ENCODE measurements at regions not wholly inside any gene's neighbourhood (a gene's known extent, or its start where the extent isn't known, plus 50 kb on each side); places are given as distances from the start of the nearest gene placed in this dataset.

GRCh38 chr3:194051366-194052149 is 84.4 kb upstream of the HES1 start:
- 86% methylated on average over 2 of the region's 2 CpGs; no CpG with 5 or more reads in 1 of the 2 experiments for WGBS, 2 experiments (ENCODE audit: extremely low coverage in 1 of 2, insufficient coverage in 1 of 2, insufficient read length in 1 of 2, insufficient replicate concordance in 2 of 2, low coverage in 1 of 2, low lambda C conversion rate in 2 of 2, missing lambda C conversion rate in 1 of 2)
- CTCF ChIA-PET (ENCODE audit: partially characterized antibody) = interaction anchor here (0.9 to 1.1 kb wide), 2 partner anchors 14 to 27 kb away, joined by 3 to 4 read pairs; no protein-coding TSS in a partner anchor
- no peak overlapping the region for H3K27ac ChIP-seq (ENCODE audit: low read depth, low read length)
- no peak for TF ChIP-seq ATF2 (IDR thresholded peaks at IDR 0.05; ENCODE audit: low read length)
- TF ChIP-seq SRF (IDR thresholded peaks at IDR 0.05; ENCODE audit: low read depth, low read length) = no peak
- TF ChIP-seq TCF12 (IDR thresholded peaks at IDR 0.05; ENCODE audit: low read depth, low read length) = no peak
- TF ChIP-seq TAF7 (optimal IDR thresholded peaks at IDR 0.05; ENCODE audit: borderline replicate concordance, low read depth, low read length) = no peak
- no peak for TF ChIP-seq SIRT6 (IDR thresholded peaks at IDR 0.05; ENCODE audit: low read length)
- TF ChIP-seq POU5F1 (IDR thresholded peaks at IDR 0.05; ENCODE audit: low read depth, low read length) = no peak
- TF ChIP-seq EZH2 (IDR thresholded peaks at IDR 0.05; ENCODE audit: low read depth, low read length, severe bottlenecking) = no peak
- TF ChIP-seq SIN3A (conservative IDR thresholded peaks at IDR 0.05 in 1 of 2, IDR thresholded peaks at IDR 0.05 in 1 of 2; ENCODE audit: low read depth in 1 of 2, low read length in 2 of 2) = no peak
- no peak for TF ChIP-seq SAP30 (IDR thresholded peaks at IDR 0.05; ENCODE audit: insufficient read depth, insufficient replicate concordance, low read length)
- no peak for TF ChIP-seq SIX5 (IDR thresholded peaks at IDR 0.05; ENCODE audit: low read depth, low read length)
- TF ChIP-seq CHD1 (IDR thresholded peaks at IDR 0.05; ENCODE audit: low read depth, low read length) = no peak

More at GRCh38 chr3:194051366-194052149, 84.4 kb upstream of the HES1 start:
- Histone ChIP-seq H3K4ac (replicated peaks; ENCODE audit: insufficient read length, low read depth, low read length) (no peak overlapping the region), H3K18ac (ENCODE audit: extremely low read depth, low read length) (no peak overlapping the region), H3K23ac (ENCODE audit: insufficient read length) (no peak overlapping the region), H4K20me1 (replicated peaks in 1 of 2; ENCODE audit: control insufficient read depth in 1 of 2, insufficient read depth in 2 of 2, low read length in 2 of 2) (no peaks in the 10 kb centered on the region), H2AK5ac (ENCODE audit: low read depth, low read length) (no peak overlapping the region), H2BK20ac (ENCODE audit: low read length) (no peak overlapping the region), H3K79me2 (ENCODE audit: control insufficient read depth in 1 of 2, insufficient read depth in 2 of 2, low read length in 2 of 2) (no peaks in the 10 kb centered on the region), H3K36me3 (ENCODE audit: control insufficient read depth in 2 of 4, insufficient read depth in 4 of 4, low read length in 3 of 4) (no peaks in the 10 kb centered on the region), H3K14ac (ENCODE audit: insufficient read length) (no peak overlapping the region), H3K9ac (replicated peaks in 1 of 4; ENCODE audit: extremely low read depth in 1 of 4, low read depth in 3 of 4, low read length in 3 of 4) (no peak overlapping the region), H3K79me1 (ENCODE audit: low read depth, low read length) (no peaks in the 10 kb centered on the region), H3K4me1 (replicated peaks in 1 of 4; ENCODE audit: control insufficient read depth in 3 of 4, insufficient read depth in 4 of 4, low read length in 3 of 4) (peaks cover 5 to 18% (median 14%) of the 10 kb centered on the region in 4 experiments), H3K4me2 (ENCODE audit: insufficient read depth in 1 of 2, low read depth in 2 of 2, low read length in 2 of 2) (no peak overlapping the region), H3K9me3 (ENCODE audit: insufficient read depth in 2 of 2, low read depth in 1 of 2, low read length in 1 of 2) (peaks cover 16 to 21% of the 10 kb centered on the region in 2 experiments; a peak in 3 of 4 replicates), H2BK12ac (ENCODE audit: low read depth, low read length) (no peak overlapping the region), H2BK120ac (replicated peaks; ENCODE audit: low read depth, low read length) (no peak overlapping the region), H3K23me2 (ENCODE audit: low read depth, low read length) (no peaks in the 10 kb centered on the region), H4K91ac (replicated peaks; ENCODE audit: insufficient read length, low read length) (no peak overlapping the region), H3K56ac (replicated peaks; ENCODE audit: insufficient read length, low read depth, low read length) (no peak overlapping the region), H4K5ac (ENCODE audit: insufficient read length, low read depth, low read length) (no peak overlapping the region), H4K8ac (ENCODE audit: extremely low read depth, insufficient read depth, low read length) (no peak overlapping the region), H3K27me3 (replicated peaks in 1 of 4; ENCODE audit: control insufficient read depth in 3 of 4, extremely low read depth in 1 of 4, insufficient read depth in 3 of 4, low read length in 3 of 4) (peaks cover 0 to 5% (median 2%) of the 10 kb centered on the region in 4 experiments; a peak in 3 of 7 replicates), H2BK15ac (ENCODE audit: low read length) (no peak overlapping the region; the same call in 1 of the 2 replicates), H2AFZ (ENCODE audit: low read length) (no peak overlapping the region), H3K4me3 (ENCODE audit: extremely low read depth in 1 of 4, insufficient read depth in 2 of 4, low read depth in 3 of 4, low read length in 4 of 4) (no peak overlapping the region), H2BK5ac (ENCODE audit: low read depth, low read length) (no peak overlapping the region)
- POLR2A ChIA-PET (ENCODE audit: partially characterized antibody) = interaction anchor here (0.7 to 1.1 kb wide), 2 partner anchors 20 kb away, joined by 3 to 4 read pairs; no protein-coding TSS in a partner anchor
- FAIRE-seq = no peak
- DNase-seq (ENCODE audit: low read depth in 1 of 2, low spot score in 2 of 2) = no peak

Data from H1 (cell line).